A549 (cell line): ENCODE measurements at regions not wholly inside any gene's neighbourhood (a gene's known extent, or its start where the extent isn't known, plus 50 kb on each side); places are given as distances from the start of the nearest gene placed in this dataset.

Source experiments
- RARB ChIP-seq: fragments of 250-450 bp; sonication (Bioruptor Pico); IDR thresholded peaks from 2 replicates; pipeline ENCODE4 v1.8.0; 2021; ENCODE audit warnings: mild to moderate bottlenecking, moderate library complexity
- TF ChIP-seq, protein P1 (sequence below): fragments of >200 bp; sonication (Bioruptor Twin); formaldehyde crosslinking; IDR thresholded peaks from 3 replicates; pipeline ENCODE4 v1.5.1; 2016
- TF ChIP-seq, protein P2 (sequence below): IDR thresholded peaks from 2 replicates; pipeline ENCODE4 v1.6.1; 2012

GRCh38 chr6:144466716-144467115 is 181.6 kb downstream of the UTRN start:
- TF ChIP-seq, protein P1, sequence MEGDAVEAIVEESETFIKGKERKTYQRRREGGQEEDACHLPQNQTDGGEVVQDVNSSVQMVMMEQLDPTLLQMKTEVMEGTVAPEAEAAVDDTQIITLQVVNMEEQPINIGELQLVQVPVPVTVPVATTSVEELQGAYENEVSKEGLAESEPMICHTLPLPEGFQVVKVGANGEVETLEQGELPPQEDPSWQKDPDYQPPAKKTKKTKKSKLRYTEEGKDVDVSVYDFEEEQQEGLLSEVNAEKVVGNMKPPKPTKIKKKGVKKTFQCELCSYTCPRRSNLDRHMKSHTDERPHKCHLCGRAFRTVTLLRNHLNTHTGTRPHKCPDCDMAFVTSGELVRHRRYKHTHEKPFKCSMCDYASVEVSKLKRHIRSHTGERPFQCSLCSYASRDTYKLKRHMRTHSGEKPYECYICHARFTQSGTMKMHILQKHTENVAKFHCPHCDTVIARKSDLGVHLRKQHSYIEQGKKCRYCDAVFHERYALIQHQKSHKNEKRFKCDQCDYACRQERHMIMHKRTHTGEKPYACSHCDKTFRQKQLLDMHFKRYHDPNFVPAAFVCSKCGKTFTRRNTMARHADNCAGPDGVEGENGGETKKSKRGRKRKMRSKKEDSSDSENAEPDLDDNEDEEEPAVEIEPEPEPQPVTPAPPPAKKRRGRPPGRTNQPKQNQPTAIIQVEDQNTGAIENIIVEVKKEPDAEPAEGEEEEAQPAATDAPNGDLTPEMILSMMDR: no peak
- TF ChIP-seq RARB (CRISPR knock-in tag): no peak
- TF ChIP-seq, protein P2, sequence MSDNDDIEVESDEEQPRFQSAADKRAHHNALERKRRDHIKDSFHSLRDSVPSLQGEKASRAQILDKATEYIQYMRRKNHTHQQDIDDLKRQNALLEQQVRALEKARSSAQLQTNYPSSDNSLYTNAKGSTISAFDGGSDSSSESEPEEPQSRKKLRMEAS: no peak
